ENCODE measurements at regions not wholly inside any gene's neighbourhood (a gene's known extent, or its start where the extent isn't known, plus 50 kb on each side); places are given as distances from the start of the nearest gene placed in this dataset.
A peak's percentile ranks its signal among the peaks of the same experiment; 100 is the strongest.

- peak overlapping the region; percentile 61 for H2BK5ac ChIP-seq (ENCODE audit: low read depth, low read length, poor library complexity, severe bottlenecking)
- no peak overlapping the region for H2BK12ac ChIP-seq (ENCODE audit: low read length in 2 of 2)
- H3K9me3 ChIP-seq (ENCODE audit: control insufficient read depth, low read length) = no peaks in the 10 kb centered on the region
- H3K4me1 ChIP-seq (ENCODE audit: control insufficient read depth, insufficient read depth, low read depth, low read length) = no peaks in the 10 kb centered on the region
- no peak overlapping the region for H3K4me3 ChIP-seq (ENCODE audit: insufficient read depth in 1 of 2, low read depth in 1 of 2, low read length in 2 of 2)
- no peak overlapping the region for H4K91ac ChIP-seq (ENCODE audit: low read length)
- no peak overlapping the region for H3K23ac ChIP-seq (ENCODE audit: low read length in 2 of 2)
- H3K4ac ChIP-seq (ENCODE audit: low read depth in 1 of 2, low read length in 2 of 2) = no peak overlapping the region
- no peak overlapping the region for H3K18ac ChIP-seq (ENCODE audit: low read depth in 1 of 2, low read length in 2 of 2)
- no peak overlapping the region for H2BK15ac ChIP-seq (ENCODE audit: low read depth, poor library complexity, severe bottlenecking)
- H2BK120ac ChIP-seq (ENCODE audit: low read depth, low read length) = no peak overlapping the region
- WGBS = 93% methylated on average over 1 of the region's 1 CpG
- no peak overlapping the region for H3K9ac ChIP-seq (ENCODE audit: low read length)
- H2AFZ ChIP-seq (ENCODE audit: low read depth, low read length) = no peak overlapping the region
- no peak overlapping the region for H3K14ac ChIP-seq (ENCODE audit: low read length in 2 of 2)
- no peak overlapping the region for H4K8ac ChIP-seq (ENCODE audit: low read length)
- no peaks in the 10 kb centered on the region for H3K27me3 ChIP-seq (ENCODE audit: control insufficient read depth in 1 of 2, insufficient read depth in 1 of 2, low read length in 2 of 2)
- no peaks in the 10 kb centered on the region for H3K36me3 ChIP-seq (ENCODE audit: control insufficient read depth in 1 of 2, insufficient read depth in 2 of 2, low read depth in 1 of 2, low read length in 2 of 2)
- no peak for DNase-seq
- no peaks in the 10 kb centered on the region for H3K79me1 ChIP-seq (replicated peaks; ENCODE audit: low read length, poor library complexity, severe bottlenecking)
- H3K4me2 ChIP-seq (ENCODE audit: low read length, poor library complexity, severe bottlenecking) = no peak overlapping the region
- no peak overlapping the region for H2AK5ac ChIP-seq (ENCODE audit: low read length, severe bottlenecking)
- H3K27ac ChIP-seq (ENCODE audit: low read length, poor library complexity, severe bottlenecking) = no peak overlapping the region
Observed at GRCh38 chr1:80249699-80250098, 1243.2 kb upstream of the ADGRL4 start.

GRCh38 chr1:80248886-80249285, 1242.4 kb upstream of the ADGRL4 start:
- Histone ChIP-seq H3K9ac (ENCODE audit: low read length) (no peak overlapping the region), H3K27me3 (ENCODE audit: control insufficient read depth in 1 of 2, insufficient read depth in 1 of 2, low read length in 2 of 2) (no peaks in the 10 kb centered on the region), H3K18ac (ENCODE audit: low read depth in 1 of 2, low read length in 2 of 2) (no peak overlapping the region), H2AK5ac (ENCODE audit: low read length, severe bottlenecking) (no peak overlapping the region), H2BK120ac (ENCODE audit: low read depth, low read length) (no peak overlapping the region), H3K4me2 (ENCODE audit: low read length, poor library complexity, severe bottlenecking) (no peak overlapping the region), H2BK15ac (ENCODE audit: low read depth, poor library complexity, severe bottlenecking) (no peak overlapping the region), H3K4me1 (ENCODE audit: control insufficient read depth, insufficient read depth, low read depth, low read length) (no peaks in the 10 kb centered on the region), H3K4me3 (ENCODE audit: insufficient read depth in 1 of 2, low read depth in 1 of 2, low read length in 2 of 2) (no peak overlapping the region), H4K8ac (ENCODE audit: low read length) (no peak overlapping the region), H3K14ac (ENCODE audit: low read length in 2 of 2) (no peak overlapping the region), H3K23ac (ENCODE audit: low read length in 2 of 2) (no peak overlapping the region), H3K36me3 (ENCODE audit: control insufficient read depth in 1 of 2, insufficient read depth in 2 of 2, low read depth in 1 of 2, low read length in 2 of 2) (no peaks in the 10 kb centered on the region), H2AFZ (ENCODE audit: low read depth, low read length) (no peak overlapping the region), H3K79me1 (replicated peaks; ENCODE audit: low read length, poor library complexity, severe bottlenecking) (no peaks in the 10 kb centered on the region), H2BK12ac (ENCODE audit: low read length in 2 of 2) (no peak overlapping the region), H3K4ac (ENCODE audit: low read depth in 1 of 2, low read length in 2 of 2) (no peak overlapping the region), H4K91ac (ENCODE audit: low read length) (no peak overlapping the region), H3K27ac (ENCODE audit: low read length, poor library complexity, severe bottlenecking) (no peak overlapping the region), H2BK5ac (ENCODE audit: low read depth, low read length, poor library complexity, severe bottlenecking) (no peak overlapping the region), H3K9me3 (ENCODE audit: control insufficient read depth, low read length) (no peaks in the 10 kb centered on the region)
- DNase-seq = peak; percentile 13

- no peak for DNase-seq
- Histone ChIP-seq H3K14ac (ENCODE audit: low read length in 2 of 2) (no peak overlapping the region), H3K27ac (ENCODE audit: low read length, poor library complexity, severe bottlenecking) (no peak overlapping the region), H3K4me3 (ENCODE audit: insufficient read depth in 1 of 2, low read depth in 1 of 2, low read length in 2 of 2) (no peak overlapping the region), H4K8ac (ENCODE audit: low read length) (no peak overlapping the region), H2BK12ac (ENCODE audit: low read length in 2 of 2) (no peak overlapping the region), H4K91ac (ENCODE audit: low read length) (no peak overlapping the region), H3K23ac (ENCODE audit: low read length in 2 of 2) (no peak overlapping the region), H2BK15ac (ENCODE audit: low read depth, poor library complexity, severe bottlenecking) (no peak overlapping the region), H2BK120ac (ENCODE audit: low read depth, low read length) (no peak overlapping the region), H3K9ac (ENCODE audit: low read length) (no peak overlapping the region), H3K36me3 (ENCODE audit: control insufficient read depth in 1 of 2, insufficient read depth in 2 of 2, low read depth in 1 of 2, low read length in 2 of 2) (no peaks in the 10 kb centered on the region), H3K27me3 (ENCODE audit: control insufficient read depth in 1 of 2, insufficient read depth in 1 of 2, low read length in 2 of 2) (no peaks in the 10 kb centered on the region), H3K79me1 (replicated peaks; ENCODE audit: low read length, poor library complexity, severe bottlenecking) (no peaks in the 10 kb centered on the region), H2AK5ac (ENCODE audit: low read length, severe bottlenecking) (no peak overlapping the region), H3K18ac (ENCODE audit: low read depth in 1 of 2, low read length in 2 of 2) (no peak overlapping the region), H3K9me3 (ENCODE audit: control insufficient read depth, low read length) (no peaks in the 10 kb centered on the region), H2BK5ac (ENCODE audit: low read depth, low read length, poor library complexity, severe bottlenecking) (no peak overlapping the region), H3K4me1 (ENCODE audit: control insufficient read depth, insufficient read depth, low read depth, low read length) (no peaks in the 10 kb centered on the region), H2AFZ (ENCODE audit: low read depth, low read length) (no peak overlapping the region), H3K4me2 (ENCODE audit: low read length, poor library complexity, severe bottlenecking) (no peak overlapping the region), H3K4ac (ENCODE audit: low read depth in 1 of 2, low read length in 2 of 2) (no peak overlapping the region)
- 100% methylated on average over 1 of the region's 2 CpGs for WGBS
Observed at GRCh38 chr1:80245813-80246212, 1239.3 kb upstream of the ADGRL4 start.

GRCh38 chr1:80244372-80244771, 1237.8 kb upstream of the ADGRL4 start:
- Histone ChIP-seq H3K79me1 (replicated peaks; ENCODE audit: low read length, poor library complexity, severe bottlenecking) (no peaks in the 10 kb centered on the region), H2BK12ac (ENCODE audit: low read length in 2 of 2) (no peak overlapping the region), H3K4me1 (ENCODE audit: control insufficient read depth, insufficient read depth, low read depth, low read length) (no peaks in the 10 kb centered on the region), H3K18ac (ENCODE audit: low read depth in 1 of 2, low read length in 2 of 2) (no peak overlapping the region), H3K4me2 (ENCODE audit: low read length, poor library complexity, severe bottlenecking) (no peak overlapping the region), H2AK5ac (ENCODE audit: low read length, severe bottlenecking) (no peak overlapping the region), H3K36me3 (ENCODE audit: control insufficient read depth in 1 of 2, insufficient read depth in 2 of 2, low read depth in 1 of 2, low read length in 2 of 2) (no peaks in the 10 kb centered on the region), H4K8ac (ENCODE audit: low read length) (no peak overlapping the region), H3K4ac (ENCODE audit: low read depth in 1 of 2, low read length in 2 of 2) (no peak overlapping the region), H3K23ac (ENCODE audit: low read length in 2 of 2) (no peak overlapping the region), H2AFZ (ENCODE audit: low read depth, low read length) (no peak overlapping the region), H3K27me3 (ENCODE audit: control insufficient read depth in 1 of 2, insufficient read depth in 1 of 2, low read length in 2 of 2) (no peaks in the 10 kb centered on the region), H2BK120ac (ENCODE audit: low read depth, low read length) (no peak overlapping the region), H2BK15ac (ENCODE audit: low read depth, poor library complexity, severe bottlenecking) (no peak overlapping the region), H3K4me3 (ENCODE audit: insufficient read depth in 1 of 2, low read depth in 1 of 2, low read length in 2 of 2) (no peak overlapping the region), H3K9me3 (ENCODE audit: control insufficient read depth, low read length) (no peaks in the 10 kb centered on the region), H4K91ac (ENCODE audit: low read length) (no peak overlapping the region), H3K9ac (ENCODE audit: low read length) (no peak overlapping the region), H3K14ac (ENCODE audit: low read length in 2 of 2) (no peak overlapping the region), H2BK5ac (ENCODE audit: low read depth, low read length, poor library complexity, severe bottlenecking) (no peak overlapping the region), H3K27ac (ENCODE audit: low read length, poor library complexity, severe bottlenecking) (no peak overlapping the region)
- WGBS = no CpG with 5 or more reads among the region's 1 CpG
- no peak for DNase-seq

Data from mesenchymal stem cell (in vitro differentiated cells and primary cell).